GM18507 (cell line): ENCODE measurements at regions not wholly inside any gene's neighbourhood (a gene's known extent, or its start where the extent isn't known, plus 50 kb on each side); places are given as distances from the start of the nearest gene placed in this dataset.
A peak's percentile ranks its signal among the peaks of the same experiment; 100 is the strongest.

Source experiments
- DNase-seq: peaks from one replicate; pipeline ENCODE4 v3.0.0; 2011; ENCODE audit warnings: low read depth; ENCODE audit not compliant: insufficient read length; ENCODE audit errors: extremely low spot score
- FAIRE-seq: peaks from 2 replicates; lab custom pipeline; 2011; peaks lifted over from hg19 to GRCh38; lab: Jason Lieb, UNC

- DNase-seq, result no peak
- no peak for FAIRE-seq
Measured at GRCh38 chr16:85312174-85312573, 199.9 kb upstream of the CIBAR2 start.

DNA sequence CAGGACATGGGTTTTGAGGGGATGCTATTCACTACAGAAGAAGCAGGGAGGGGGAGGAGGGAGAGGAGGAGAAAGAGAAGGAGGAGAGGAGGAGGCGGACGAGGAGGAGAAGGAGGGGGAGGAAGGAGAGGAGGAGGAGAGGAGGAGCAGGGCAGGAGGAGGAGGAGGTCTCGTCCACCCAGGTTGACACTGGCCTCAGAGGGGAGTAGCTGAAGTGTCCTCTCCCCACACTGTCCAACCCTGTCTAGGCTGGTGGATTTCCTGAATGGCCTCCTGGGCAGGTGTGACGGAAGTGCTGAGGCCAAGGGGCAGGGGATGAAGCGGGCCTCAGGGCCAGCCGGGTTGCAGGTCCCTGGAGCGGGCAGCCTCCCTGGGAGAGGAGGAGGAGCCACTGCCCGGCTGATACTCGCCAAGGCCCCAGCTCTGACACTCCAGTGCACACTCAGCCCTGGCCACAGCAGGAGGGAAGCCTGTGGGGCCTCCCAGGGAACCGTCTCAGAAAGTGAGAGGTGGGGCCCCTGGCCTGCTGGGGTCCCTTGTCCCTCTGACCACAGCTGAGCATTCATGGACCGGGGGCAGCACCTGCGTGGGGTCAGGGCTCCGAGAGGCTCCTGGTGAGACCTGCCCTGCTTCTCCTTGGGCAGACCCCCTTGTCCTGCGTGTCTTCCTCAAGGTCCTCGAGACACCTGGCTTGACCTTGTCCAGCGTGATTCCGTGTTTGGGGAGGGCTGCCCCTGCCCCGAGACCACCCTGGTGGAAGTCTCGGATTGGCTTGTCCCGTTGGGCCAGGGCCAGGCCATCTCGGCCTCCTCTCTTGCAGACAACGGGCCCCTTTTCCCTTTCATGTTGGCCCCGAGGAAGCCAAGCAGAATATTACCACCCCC lies 200.6 kb upstream of the CIBAR2 start:
- DNase-seq, result no peak

DNA sequence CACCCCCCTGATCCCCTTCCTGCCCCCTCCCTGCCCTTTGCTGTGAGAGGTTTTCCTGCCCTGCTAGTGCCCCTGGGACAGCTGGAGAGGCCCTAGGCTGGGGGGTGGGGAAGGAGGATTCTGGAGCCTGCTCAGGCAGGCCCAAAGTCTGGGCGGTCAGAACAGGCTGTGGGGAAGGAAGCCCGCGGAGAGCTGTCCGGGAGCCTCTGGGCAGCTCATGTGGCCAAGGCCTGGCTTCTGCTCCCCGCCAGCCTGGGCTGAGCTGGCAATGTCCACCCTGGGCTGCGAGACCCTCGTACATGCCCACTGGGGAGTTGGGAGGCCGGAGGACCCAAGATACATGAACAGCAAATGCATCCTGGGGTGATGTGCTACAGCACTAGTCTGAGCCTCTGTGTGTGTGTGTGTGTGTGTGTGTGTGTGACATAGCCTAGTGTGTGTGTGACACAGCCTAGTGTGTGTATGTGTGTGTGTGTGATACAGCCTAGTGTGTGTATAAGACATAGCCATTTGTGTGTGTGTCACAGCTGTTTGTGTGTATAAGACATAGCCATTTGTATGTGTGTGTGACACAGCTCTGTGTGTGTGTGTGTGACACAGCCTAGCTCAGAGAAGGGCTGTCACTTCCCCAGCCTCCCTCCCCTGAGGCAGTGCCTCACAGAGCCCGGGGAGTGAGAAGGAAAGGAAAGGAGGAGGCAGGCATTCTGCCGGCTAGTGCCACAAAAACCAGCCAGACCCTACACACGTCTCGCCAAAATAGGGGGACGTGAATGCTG lies 201.4 kb upstream of the CIBAR2 start:
- FAIRE-seq (no peak), DNase-seq (no peak)

More for the DNA sequence above, 200.6 kb upstream of the CIBAR2 start:
- FAIRE-seq, result no peak

DNA sequence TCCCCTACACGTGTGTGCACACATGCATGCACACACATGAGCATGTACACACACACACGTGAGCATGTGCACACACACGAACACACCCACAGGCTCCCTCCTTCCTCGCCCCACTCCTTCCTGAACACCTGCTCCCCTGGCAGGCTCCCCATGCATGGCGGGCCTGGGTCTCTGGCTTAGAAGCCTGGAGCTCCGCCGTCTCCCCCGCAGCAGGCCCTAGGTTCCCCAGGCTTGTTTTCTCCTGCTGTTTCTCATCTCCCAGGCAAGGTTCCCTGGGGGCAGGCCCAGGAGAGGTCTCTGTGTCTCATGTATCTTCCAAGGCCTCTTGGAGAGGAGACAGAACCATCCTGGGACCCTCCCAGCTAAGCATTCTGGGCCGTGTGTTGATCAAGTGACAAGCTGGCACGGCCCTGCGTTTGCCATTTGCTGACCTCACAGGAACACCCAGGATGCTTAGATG lies 202.3 kb upstream of the CIBAR2 start:
- no peak for FAIRE-seq
- DNase-seq, result no peak

DNA sequence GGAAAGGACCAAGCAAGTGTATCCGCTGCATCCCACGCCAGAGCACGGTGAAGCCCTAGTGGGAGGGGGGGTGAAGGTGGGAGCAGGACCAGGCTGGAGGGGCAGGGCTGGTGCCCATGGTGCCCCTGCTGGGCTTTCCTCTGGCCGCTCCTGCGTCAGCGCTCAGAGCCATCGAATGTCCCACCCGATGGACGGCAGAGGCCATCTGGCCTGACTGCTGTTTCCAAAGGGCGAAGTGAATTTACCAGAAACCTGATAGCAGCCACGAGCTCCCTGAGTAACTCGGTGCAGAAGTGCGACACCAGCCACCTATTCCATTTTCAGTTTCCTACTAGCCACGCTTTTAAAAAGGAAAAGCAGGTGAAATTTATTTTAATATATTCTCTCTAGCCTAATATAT lies 203.6 kb upstream of the CIBAR2 start:
- DNase-seq, result no peak
- FAIRE-seq, result no peak

DNA sequence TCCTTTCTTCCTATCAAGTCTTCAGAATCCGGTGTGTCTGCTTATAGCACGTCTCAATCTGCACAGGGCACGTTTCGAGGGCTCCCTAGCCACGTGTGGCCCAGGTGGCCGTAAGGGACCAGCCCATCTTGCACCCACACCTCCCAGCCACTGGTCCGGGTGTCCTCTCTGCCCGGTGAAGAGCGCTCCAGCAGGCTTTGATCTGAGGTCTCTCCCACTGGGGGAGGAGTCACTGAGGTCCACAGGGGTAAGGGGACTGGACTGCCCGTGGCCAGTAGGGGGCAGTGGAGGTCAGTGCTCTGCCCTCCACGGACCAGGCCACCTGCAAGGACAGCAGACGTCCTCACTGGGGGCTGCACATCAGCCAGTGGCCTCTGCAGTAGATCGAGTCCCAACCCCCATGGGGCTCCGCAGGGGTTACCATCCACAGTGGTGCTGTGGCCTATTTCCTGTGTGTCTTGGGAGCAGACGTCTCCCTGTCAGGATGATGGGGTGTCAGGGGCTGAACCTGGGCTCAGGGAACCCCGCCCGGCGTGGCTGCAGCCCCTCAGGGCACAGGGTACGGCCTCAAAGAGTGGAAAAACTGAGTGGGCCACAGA lies 204.1 kb upstream of the CIBAR2 start:
- peak; percentile 52 for FAIRE-seq

GRCh38 chr16:85316944-85317343 lies 204.7 kb upstream of the CIBAR2 start:
- FAIRE-seq (no peak), DNase-seq (no peak)

More for the DNA sequence above, 204.1 kb upstream of the CIBAR2 start:
- no peak for DNase-seq

DNA sequence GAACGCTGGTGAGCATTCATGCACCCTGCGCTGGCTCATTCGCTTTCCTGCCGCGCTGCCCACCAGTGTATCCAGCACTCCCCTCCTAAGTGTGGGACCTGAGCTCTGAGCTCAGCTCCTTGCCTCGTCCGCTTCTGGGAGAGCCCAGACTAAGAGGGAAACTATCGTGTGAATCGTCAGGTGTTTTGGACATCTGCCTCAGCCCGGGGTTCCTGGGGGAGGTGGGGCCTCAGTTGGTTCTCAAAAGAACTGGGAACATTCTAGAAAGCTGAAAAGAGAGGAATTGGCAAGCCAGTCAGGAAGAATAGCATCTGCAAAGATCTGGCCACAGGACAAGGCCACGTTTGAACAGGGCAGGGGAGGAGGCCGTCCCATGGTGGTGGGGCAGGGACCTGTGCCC lies 205.4 kb upstream of the CIBAR2 start:
- DNase-seq (no peak), FAIRE-seq (no peak)

DNA sequence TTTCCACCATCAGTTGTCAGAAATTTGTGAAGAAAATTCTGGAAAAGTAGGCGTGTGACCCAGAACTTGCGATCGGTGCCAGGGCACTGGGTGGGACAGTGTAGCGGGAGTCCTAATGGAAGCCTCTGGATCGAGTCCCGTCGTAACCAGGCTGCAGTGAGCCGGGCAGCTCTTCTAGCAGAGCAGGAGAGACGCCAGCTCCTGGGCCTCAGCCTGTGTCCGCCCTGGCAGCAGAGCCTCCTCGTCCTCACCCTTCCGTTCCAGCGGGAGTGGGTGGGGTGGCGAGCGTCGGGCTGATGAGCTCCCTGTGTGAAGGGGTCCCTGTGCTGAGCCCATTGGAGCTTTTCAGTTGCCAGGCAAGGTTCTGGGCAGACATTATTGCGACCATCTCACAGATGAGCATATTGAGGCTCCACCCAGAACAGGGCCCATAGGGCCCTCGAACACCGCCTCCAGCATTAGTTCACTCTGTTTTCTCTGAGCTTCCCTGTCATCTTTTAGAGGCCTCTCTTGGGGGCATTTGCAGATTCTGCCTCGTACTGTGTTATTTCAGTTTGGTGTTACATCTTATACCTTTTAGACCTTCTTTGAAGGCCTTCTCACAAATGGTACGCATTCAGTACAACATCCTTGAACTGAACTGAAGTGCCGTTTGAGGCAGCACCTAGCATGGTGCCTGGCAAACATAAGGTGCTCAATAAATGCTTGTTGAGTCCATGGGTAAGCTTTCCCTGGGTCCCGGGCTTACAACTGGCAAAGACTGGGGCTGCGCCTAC lies 207.1 kb upstream of the CIBAR2 start:
- DNase-seq (no peak), FAIRE-seq (no peak)

DNA sequence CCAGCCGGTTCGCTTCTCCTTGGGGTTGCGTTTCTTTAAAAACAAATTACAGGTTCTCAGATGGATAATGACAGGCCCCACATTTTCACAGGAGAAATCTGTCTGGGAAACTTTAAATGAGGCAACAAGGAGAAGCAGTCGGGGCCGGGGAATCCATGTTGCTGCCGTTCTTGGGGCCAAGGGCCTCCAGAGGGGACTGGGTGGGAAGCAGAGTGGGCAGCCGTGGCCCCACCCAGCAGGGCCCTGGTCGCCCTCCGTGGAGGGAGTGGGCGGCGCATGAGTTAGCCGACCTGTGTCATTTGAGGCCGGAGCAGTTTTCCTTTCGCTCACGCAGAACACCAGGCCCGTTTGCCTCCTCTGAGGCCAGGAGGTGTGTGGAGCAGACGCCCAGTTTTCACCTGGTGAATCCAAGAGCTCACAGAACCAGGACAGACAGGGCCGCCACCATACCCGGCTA lies 207.7 kb upstream of the CIBAR2 start:
- FAIRE-seq (no peak), DNase-seq (no peak)

- FAIRE-seq (no peak), DNase-seq (no peak)
Measured at GRCh38 chr16:85320677-85321385, 208.6 kb upstream of the CIBAR2 start.

DNA sequence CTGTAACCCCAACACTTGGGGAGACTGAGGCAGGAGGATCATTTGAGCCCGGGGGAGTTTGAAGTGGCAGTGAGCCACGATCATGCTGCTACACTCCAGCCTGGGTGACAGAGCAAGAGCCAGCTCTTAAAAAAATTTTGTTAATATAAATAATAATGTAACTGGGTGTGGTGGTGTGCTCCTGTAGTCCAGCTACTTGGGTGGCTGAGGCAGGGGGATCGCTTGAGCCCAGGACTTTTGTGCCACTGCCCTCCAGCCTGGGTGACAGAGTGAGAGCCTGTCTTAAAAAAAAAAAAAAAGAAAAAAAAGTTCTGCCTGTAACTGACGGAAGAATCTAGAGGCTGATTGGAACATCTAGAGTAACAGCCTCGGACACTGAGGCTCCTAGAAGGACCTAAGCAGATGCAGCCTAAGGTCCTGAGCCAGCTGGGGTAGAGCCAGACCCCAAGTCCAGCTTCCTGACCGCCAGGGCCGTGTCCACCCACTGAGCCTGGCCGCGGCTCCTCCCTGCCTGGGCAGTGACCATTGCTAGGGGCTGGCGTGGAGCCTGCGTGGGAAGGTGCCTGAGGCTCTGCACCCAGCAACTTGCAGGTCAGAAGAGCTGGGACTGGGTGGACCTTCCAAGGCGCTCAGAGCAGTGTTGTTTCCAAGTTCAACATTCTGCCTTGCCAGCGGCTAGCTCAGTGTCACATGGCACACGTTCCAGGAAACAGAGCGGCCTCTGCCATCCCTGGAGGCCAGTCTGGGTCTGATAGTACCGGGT lies 209.4 kb upstream of the CIBAR2 start:
- DNase-seq (no peak), FAIRE-seq (no peak)

DNA sequence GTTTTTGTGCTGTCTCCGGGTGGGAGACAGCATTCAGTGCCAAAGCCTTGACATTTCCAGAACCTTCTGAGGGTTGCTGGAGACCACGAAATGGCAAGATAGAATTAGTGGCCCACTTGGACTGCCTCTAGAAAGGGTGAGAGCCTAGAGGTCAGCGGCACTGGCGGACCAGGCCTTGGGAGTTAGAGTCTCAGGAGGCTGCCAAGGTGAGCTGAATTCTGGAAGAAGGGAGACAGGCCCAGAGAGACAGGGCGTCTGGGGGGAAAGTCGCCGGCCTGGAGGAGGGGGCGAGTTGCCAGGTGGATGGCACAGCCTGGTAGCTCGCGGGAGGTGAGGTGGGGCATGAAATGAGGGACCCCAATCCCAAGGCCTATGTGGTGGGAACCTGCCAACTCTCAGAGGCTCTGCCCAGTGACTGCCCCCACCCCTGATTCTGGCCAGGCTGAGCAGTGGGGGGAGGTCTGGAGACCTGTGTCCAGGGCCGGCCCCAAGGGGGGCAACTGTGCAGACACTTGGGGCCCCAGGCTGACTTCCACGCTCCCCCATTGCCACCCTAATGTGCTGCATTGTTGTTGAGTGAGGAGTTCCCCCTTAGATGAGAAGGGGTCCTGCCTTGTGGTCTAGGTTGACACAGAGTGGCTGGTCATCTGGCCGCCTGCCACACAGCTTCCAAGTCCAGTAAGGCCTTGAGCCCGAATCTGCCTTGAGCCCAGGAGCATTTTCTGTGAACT lies 211.1 kb upstream of the CIBAR2 start:
- FAIRE-seq (no peak), DNase-seq (no peak)

DNA sequence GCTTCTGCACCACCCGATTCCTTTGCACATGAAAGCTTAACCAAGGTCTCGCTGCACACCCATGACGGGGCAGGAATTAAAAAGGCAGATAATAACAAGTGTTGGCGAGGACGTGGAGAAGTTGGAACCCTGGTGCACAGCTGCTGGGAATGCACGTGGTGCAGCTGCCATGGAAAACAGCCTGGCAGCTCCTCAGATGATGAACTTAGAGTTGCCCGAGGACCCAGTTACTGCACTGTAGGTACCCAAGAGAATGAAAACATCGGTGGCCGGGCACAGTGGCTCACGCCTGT lies 211.6 kb upstream of the CIBAR2 start:
- FAIRE-seq (no peak), DNase-seq (no peak)

DNA sequence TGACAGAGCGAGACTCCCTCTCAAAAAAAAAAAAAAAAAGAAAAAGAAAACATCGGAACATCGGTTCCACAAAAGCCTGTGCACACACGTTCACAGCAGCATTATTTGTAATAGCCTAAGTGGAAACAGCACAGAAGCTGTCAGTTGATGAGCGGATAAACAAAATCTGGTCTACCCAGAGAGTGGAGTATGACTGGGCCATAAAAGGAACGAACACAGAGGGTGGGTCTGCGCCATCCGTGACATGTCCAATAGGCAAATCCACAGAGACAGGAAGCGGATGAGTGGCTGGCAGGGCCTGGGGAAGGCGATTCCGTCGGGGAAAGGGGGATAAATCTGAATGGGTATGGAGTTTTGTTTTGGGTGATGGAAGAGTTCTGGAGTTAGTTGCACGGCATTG lies 212.2 kb upstream of the CIBAR2 start:
- no peak for FAIRE-seq
- DNase-seq, result no peak

DNA sequence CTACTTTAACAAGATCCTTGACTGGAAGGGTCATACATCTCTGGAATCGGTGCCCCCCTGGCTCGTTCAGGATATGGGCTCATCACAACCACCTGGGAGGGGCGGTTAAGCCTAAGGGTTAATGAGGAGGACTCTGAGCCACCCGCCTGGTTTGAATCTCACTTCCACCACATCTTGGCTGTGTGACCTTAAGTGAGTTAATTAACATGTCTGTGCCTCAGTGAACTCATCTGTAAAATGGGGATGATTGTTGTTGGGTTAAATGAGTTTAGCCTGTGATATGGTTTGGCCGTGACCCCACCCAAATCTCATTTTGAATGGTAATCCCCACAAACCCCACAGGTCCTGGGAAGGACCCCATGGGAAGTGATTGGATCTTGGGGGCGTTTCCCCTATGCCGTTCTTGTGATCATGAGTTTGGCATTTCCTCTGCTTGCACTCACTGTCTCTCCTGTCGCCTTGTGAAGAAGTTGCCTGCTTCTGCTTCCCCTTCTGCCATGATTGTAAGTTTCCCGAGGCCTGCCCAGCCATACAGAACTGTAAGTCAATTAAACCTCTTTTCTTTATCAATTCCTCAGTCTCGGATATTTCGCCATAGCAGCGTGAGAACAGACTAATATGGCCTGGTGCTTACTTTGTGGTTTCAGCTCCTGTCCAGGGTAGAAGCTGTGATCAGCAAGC lies 214.0 kb upstream of the CIBAR2 start:
- FAIRE-seq (no peak), DNase-seq (no peak)

DNA sequence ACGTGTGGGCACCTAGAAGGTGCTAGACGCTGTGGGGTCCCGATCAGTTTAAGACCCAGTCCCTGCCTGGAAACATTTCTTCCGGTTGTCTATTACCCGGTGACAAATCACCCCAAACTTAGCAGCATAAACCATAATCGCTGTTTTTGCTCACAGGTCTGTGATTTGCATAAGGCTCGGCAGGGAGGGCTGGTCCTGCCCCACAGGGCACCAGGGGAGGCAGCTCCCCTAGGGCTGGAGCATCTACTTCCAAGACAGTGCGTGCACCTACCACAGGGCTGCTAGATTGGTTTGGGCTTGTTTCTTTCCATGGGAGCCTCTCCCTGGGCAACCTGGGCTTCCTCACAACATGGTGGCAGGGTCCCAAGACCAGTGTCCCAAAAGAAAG lies 214.5 kb upstream of the CIBAR2 start:
- DNase-seq (no peak), FAIRE-seq (no peak)
